Fibroblast of lung (primary cell): ENCODE measurements at regions not wholly inside any gene's neighbourhood (a gene's known extent, or its start where the extent isn't known, plus 50 kb on each side); places are given as distances from the start of the nearest gene placed in this dataset.

ENCODE experiments used
- DNase-seq, 2 donors: peaks; one replicate each; pipeline versions ENCODE4 v3.0.0 to v3.0.0-alpha.2; 2010; ENCODE audit warnings: low read depth in 2 of 2
- H2AFZ ChIP-seq: 2 replicates; pipeline ENCODE4 v1.5.1; 2012; ENCODE audit warnings: low read length, control low read depth, inconsistent platforms
- H3K27ac ChIP-seq: 2 replicates; pipeline ENCODE4 v1.5.1; 2011; ENCODE audit warnings: low read length, control low read depth; ENCODE audit not compliant: insufficient read depth
- H3K27me3 ChIP-seq: 2 replicates; pipeline ENCODE4 v1.5.1; 2011; ENCODE audit warnings: mild to moderate bottlenecking, low read length; ENCODE audit not compliant: control insufficient read depth, insufficient read depth
- H3K36me3 ChIP-seq: 2 replicates; pipeline ENCODE4 v1.5.1; 2011; ENCODE audit warnings: low read length; ENCODE audit not compliant: control insufficient read depth, insufficient read depth
- H3K4me1 ChIP-seq: 2 replicates; pipeline ENCODE4 v1.5.1; 2011; ENCODE audit warnings: low read length; ENCODE audit not compliant: control insufficient read depth, insufficient read depth; ENCODE audit errors: extremely low read depth
- H3K4me2 ChIP-seq: 2 replicates; pipeline ENCODE4 v1.5.1; 2011; ENCODE audit warnings: low read length, control low read depth; ENCODE audit not compliant: insufficient read depth; ENCODE audit errors: extremely low read depth
- H3K4me3 ChIP-seq, 4 experiments: fragments of 200-600 bp in 1 of 4; sonication (generic) in 1 of 4; replicated peaks in 1 of 4; 2 replicates each; pipeline ENCODE4 v1.5.1; 2011 to 2016; ENCODE audit warnings: low read length in 4 of 4, low read depth in 3 of 4, mild to moderate bottlenecking in 3 of 4, control low read depth in 2 of 4, inconsistent platforms in 1 of 4, mixed read lengths in 1 of 4; ENCODE audit not compliant: insufficient read depth in 1 of 4; ENCODE audit errors: control extremely low read depth in 1 of 4
- H3K79me2 ChIP-seq: 2 replicates; pipeline ENCODE4 v1.5.1; 2012; ENCODE audit warnings: mild to moderate bottlenecking, low read length, inconsistent platforms; ENCODE audit not compliant: control insufficient read depth, insufficient read depth
- H3K9ac ChIP-seq: 2 replicates; pipeline ENCODE4 v1.5.1; 2011; ENCODE audit warnings: mild to moderate bottlenecking, low read length, control low read depth; ENCODE audit not compliant: insufficient read depth
- H3K9me3 ChIP-seq: 2 replicates; pipeline ENCODE4 v1.5.1; 2012; ENCODE audit warnings: low read depth, low read length; ENCODE audit not compliant: control insufficient read depth, insufficient read depth
- H4K20me1 ChIP-seq: 2 replicates; pipeline ENCODE4 v1.5.1; 2011; ENCODE audit warnings: low read length; ENCODE audit not compliant: control insufficient read depth, insufficient read depth; ENCODE audit errors: extremely low read depth
- CTCF ChIP-seq, 2 donors: IDR thresholded peaks in 1 of 2; conservative IDR thresholded peaks in 1 of 2; 1 replicate in 1 of 2; 2 replicates in 1 of 2; pipeline ENCODE4 v1.5.1; 2011 to 2012; ENCODE audit warnings: low read length in 2 of 2, control low read depth in 1 of 2, inconsistent platforms in 1 of 2, low read depth in 1 of 2, mild to moderate bottlenecking in 1 of 2
- EZH2 ChIP-seq: IDR thresholded peaks from 2 replicates; pipeline ENCODE4 v1.5.1; 2012; ENCODE audit warnings: low read length, control low read depth, mild to moderate bottlenecking; ENCODE audit errors: missing control alignments

GRCh38 chr3:107929088-107929487 is 161.7 kb downstream of the CD47 start:
- Histone ChIP-seq H3K27ac (no peak overlapping the region), H3K27me3 (no peaks in the 10 kb centered on the region), H3K9me3 (no peaks in the 10 kb centered on the region), H3K4me3 (no peak overlapping the region), H2AFZ (no peak overlapping the region), H3K9ac (no peak overlapping the region), H3K36me3 (no peaks in the 10 kb centered on the region), H3K4me2 (no peak overlapping the region), H3K4me1 (no peaks in the 10 kb centered on the region), H4K20me1 (no peaks in the 10 kb centered on the region), H3K79me2 (no peaks in the 10 kb centered on the region)
- TF ChIP-seq CTCF (conservative IDR thresholded peaks at IDR 0.05 in 1 of 2, IDR thresholded peaks at IDR 0.05 in 1 of 2; ENCODE audit: low read depth in 1 of 2, low read length in 2 of 2) (no peak), EZH2 (no peak)
- DNase-seq, result no peak

DNA sequence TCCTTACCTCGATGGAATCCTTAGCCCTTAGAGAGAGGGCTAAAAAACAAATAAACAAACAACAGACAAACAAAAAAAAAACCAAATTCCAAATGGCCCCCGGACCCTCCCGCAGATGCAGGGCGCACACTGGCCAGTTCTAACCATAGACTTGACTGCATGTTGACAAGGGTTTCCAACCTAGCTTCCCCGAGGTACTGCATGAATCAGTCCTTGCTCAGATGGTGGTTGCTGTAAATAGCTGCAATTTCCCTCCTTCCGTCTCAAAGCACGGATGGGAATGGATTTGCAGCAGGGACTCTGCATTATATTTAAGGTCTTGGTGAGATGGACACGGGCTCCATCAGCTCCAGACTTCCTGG is 162.8 kb downstream of the CD47 start:
- Histone ChIP-seq H3K36me3 (no peaks in the 10 kb centered on the region), H3K4me3 (peak overlapping the region; percentile 47 to 71 (median 59)), H3K4me2 (peak overlapping the region; percentile 87), H3K79me2 (no peaks in the 10 kb centered on the region), H3K9ac (peak overlapping the region; percentile 17), H3K9me3 (no peaks in the 10 kb centered on the region), H3K27ac (no peak overlapping the region), H2AFZ (peak overlapping the region; percentile 57), H3K4me1 (no peaks in the 10 kb centered on the region), H4K20me1 (no peaks in the 10 kb centered on the region), H3K27me3 (peaks cover 4% of the 10 kb centered on the region)
- peak; percentile 35 to 46 for DNase-seq
- TF ChIP-seq CTCF (conservative IDR thresholded peaks at IDR 0.05 in 1 of 2, IDR thresholded peaks at IDR 0.05 in 1 of 2; ENCODE audit: low read depth in 1 of 2, low read length in 2 of 2) (no peak), EZH2 (no peak)

DNA sequence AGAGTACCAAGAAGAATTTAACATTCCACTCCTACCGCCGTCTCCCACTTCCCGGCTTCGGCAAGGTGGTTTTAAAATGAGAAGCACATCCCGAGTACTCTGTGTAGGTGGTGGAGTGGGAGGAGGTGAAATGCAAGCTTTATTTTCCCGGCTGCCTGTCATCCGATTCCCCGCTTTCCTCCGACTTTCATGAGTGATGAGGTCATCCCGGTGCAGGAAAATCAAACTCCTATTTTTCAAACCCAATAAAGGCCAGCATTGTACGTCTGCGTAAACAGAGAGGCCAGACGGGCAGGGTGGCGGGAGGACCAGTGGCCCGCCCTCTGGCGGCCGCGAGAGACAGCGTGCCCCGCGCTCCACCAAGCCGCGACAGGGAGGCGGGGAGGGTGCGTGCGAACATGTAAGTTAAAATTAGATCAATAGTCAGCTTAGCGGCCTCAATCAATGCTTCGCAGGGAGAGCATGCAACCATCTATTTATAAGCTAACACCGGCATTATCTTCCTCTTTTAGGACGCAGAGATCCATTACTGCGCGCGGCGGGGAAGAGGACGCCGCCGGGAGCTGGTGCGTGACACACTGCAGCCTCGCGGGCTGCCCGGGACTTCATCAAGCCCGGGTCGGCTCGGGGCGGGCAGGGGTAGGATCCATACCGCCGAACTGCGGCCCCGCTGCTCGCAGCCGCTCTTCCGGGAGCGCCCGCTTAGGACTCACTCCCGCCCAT is 163.3 kb downstream of the CD47 start:
- H3K36me3 ChIP-seq, result no peaks in the 10 kb centered on the region
- H3K4me1 ChIP-seq, result no peaks in the 10 kb centered on the region
- H3K79me2 ChIP-seq, result no peaks in the 10 kb centered on the region
- no peak for TF ChIP-seq EZH2
- TF ChIP-seq CTCF (conservative IDR thresholded peaks at IDR 0.05 in 1 of 2, IDR thresholded peaks at IDR 0.05 in 1 of 2; ENCODE audit: low read depth in 1 of 2, low read length in 2 of 2), result peak; percentile 89 to 90
- no peak overlapping the region for H3K27ac ChIP-seq
- peaks cover 4% of the 10 kb centered on the region for H3K27me3 ChIP-seq
- H2AFZ ChIP-seq, result peak overlapping the region; percentile 58
- no peaks in the 10 kb centered on the region for H3K9me3 ChIP-seq
- peak overlapping the region; percentile 47 to 71 (median 59) for H3K4me3 ChIP-seq
- peak overlapping the region; percentile 17 for H3K9ac ChIP-seq
- H3K4me2 ChIP-seq, result peak overlapping the region; percentile 87
- DNase-seq, result peak; percentile 64 to 74
- no peaks in the 10 kb centered on the region for H4K20me1 ChIP-seq
